ENCODE measurements at regions not wholly inside any gene's neighbourhood (a gene's known extent, or its start where the extent isn't known, plus 50 kb on each side); places are given as distances from the start of the nearest gene placed in this dataset.

GRCh38 chr6:11633741-11634509, 96.4 kb downstream of the TMEM170B start:
- TF ChIP-seq POLR2AphosphoS5 (IDR thresholded peaks at IDR 0.05), result no peak
- Histone ChIP-seq H3K27ac (no peak overlapping the region), H3K9me3 (no peaks in the 10 kb centered on the region), H3K27me3 (no peaks in the 10 kb centered on the region), H3K4me1 (no peaks in the 10 kb centered on the region), H3K4me3 (no peak overlapping the region), H3K36me3 (no peaks in the 10 kb centered on the region)
- intact Hi-C loops (cut with DNase I; ENCODE audit: low total_unique reads), result no loop called here
- DNase-seq (ENCODE audit: low spot score in 2 of 2), result no peak

GRCh38 chr6:11634948-11635347, 97.4 kb downstream of the TMEM170B start:
- Histone ChIP-seq H3K9me3 (no peaks in the 10 kb centered on the region), H3K4me1 (no peaks in the 10 kb centered on the region), H3K36me3 (no peaks in the 10 kb centered on the region), H3K27ac (no peak overlapping the region), H3K4me3 (no peak overlapping the region), H3K27me3 (no peaks in the 10 kb centered on the region)
- DNase-seq (ENCODE audit: low spot score in 2 of 2), result no peak
- intact Hi-C loops (cut with DNase I; ENCODE audit: low total_unique reads), result no loop called here
- TF ChIP-seq CTCF (IDR thresholded peaks at IDR 0.05) (no peak), POLR2A (IDR thresholded peaks at IDR 0.05) (no peak), POLR2AphosphoS5 (IDR thresholded peaks at IDR 0.05) (no peak)

- H3K4me3 ChIP-seq, result no peak overlapping the region
- no peaks in the 10 kb centered on the region for H3K27me3 ChIP-seq
- intact Hi-C loops (cut with DNase I; ENCODE audit: low total_unique reads), result no loop called here
- H3K9me3 ChIP-seq, result no peaks in the 10 kb centered on the region
- H3K36me3 ChIP-seq, result no peaks in the 10 kb centered on the region
- no peak for TF ChIP-seq CTCF (IDR thresholded peaks at IDR 0.05)
- no peak for TF ChIP-seq POLR2A (IDR thresholded peaks at IDR 0.05)
- no peak for TF ChIP-seq POLR2AphosphoS5 (IDR thresholded peaks at IDR 0.05)
- H3K27ac ChIP-seq, result no peak overlapping the region
- no peaks in the 10 kb centered on the region for H3K4me1 ChIP-seq
- DNase-seq (ENCODE audit: low spot score in 2 of 2), result no peak
Observed at GRCh38 chr6:11636121-11636520, 98.6 kb downstream of the TMEM170B start.

GRCh38 chr6:11637266-11637665, 99.7 kb downstream of the TMEM170B start:
- Histone ChIP-seq H3K27me3 (no peaks in the 10 kb centered on the region), H3K4me1 (no peaks in the 10 kb centered on the region), H3K9me3 (no peaks in the 10 kb centered on the region), H3K4me3 (no peak overlapping the region), H3K27ac (no peak overlapping the region), H3K36me3 (no peaks in the 10 kb centered on the region)
- intact Hi-C loops (cut with DNase I; ENCODE audit: low total_unique reads), result no loop called here
- DNase-seq (ENCODE audit: low spot score in 2 of 2), result no peak
- no peak for TF ChIP-seq POLR2AphosphoS5 (IDR thresholded peaks at IDR 0.05)
- TF ChIP-seq CTCF (IDR thresholded peaks at IDR 0.05), result no peak
- no peak for TF ChIP-seq POLR2A (IDR thresholded peaks at IDR 0.05)

GRCh38 chr6:11639376-11640235, 102.1 kb downstream of the TMEM170B start:
- Histone ChIP-seq H3K27ac (no peak overlapping the region), H3K4me3 (no peak overlapping the region), H3K9me3 (no peaks in the 10 kb centered on the region), H3K27me3 (no peaks in the 10 kb centered on the region), H3K36me3 (no peaks in the 10 kb centered on the region), H3K4me1 (no peaks in the 10 kb centered on the region)
- no peak for DNase-seq (ENCODE audit: low spot score in 2 of 2)
- intact Hi-C loops (cut with DNase I; ENCODE audit: low total_unique reads), result no loop called here
- TF ChIP-seq CTCF (IDR thresholded peaks at IDR 0.05) (no peak), POLR2AphosphoS5 (IDR thresholded peaks at IDR 0.05) (no peak), POLR2A (IDR thresholded peaks at IDR 0.05) (no peak)

Data from breast epithelium (tissue), 4 donors.